ENCODE measurements at regions not wholly inside any gene's neighbourhood (a gene's known extent, or its start where the extent isn't known, plus 50 kb on each side); places are given as distances from the start of the nearest gene placed in this dataset.
A peak's percentile ranks its signal among the peaks of the same experiment; 100 is the strongest.

DNA sequence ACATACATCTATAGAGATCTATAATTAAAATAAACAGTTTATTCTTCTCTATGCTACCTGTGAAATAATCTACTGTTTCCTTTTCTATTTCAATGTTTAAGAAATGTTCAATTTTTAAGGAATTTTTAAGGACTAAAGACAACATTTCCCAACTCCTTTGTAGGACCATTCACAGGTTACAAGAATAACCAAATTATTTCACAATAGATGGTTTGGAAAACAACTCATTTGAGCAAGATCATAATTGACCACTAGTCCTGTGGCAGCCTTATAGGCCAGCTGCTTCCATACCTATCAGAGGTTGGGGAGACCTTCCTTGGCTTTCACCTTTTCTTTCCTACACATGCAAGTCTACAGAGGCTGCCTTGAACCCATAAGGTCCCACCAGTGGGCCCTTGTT, 193.7 kb downstream of the TTC39B start:
- TF ChIP-seq EP300 (IDR thresholded peaks at IDR 0.05) = no peak
- TF ChIP-seq, protein P1, sequence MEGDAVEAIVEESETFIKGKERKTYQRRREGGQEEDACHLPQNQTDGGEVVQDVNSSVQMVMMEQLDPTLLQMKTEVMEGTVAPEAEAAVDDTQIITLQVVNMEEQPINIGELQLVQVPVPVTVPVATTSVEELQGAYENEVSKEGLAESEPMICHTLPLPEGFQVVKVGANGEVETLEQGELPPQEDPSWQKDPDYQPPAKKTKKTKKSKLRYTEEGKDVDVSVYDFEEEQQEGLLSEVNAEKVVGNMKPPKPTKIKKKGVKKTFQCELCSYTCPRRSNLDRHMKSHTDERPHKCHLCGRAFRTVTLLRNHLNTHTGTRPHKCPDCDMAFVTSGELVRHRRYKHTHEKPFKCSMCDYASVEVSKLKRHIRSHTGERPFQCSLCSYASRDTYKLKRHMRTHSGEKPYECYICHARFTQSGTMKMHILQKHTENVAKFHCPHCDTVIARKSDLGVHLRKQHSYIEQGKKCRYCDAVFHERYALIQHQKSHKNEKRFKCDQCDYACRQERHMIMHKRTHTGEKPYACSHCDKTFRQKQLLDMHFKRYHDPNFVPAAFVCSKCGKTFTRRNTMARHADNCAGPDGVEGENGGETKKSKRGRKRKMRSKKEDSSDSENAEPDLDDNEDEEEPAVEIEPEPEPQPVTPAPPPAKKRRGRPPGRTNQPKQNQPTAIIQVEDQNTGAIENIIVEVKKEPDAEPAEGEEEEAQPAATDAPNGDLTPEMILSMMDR (IDR thresholded peaks at IDR 0.05) = no peak
- TF ChIP-seq POLR2AphosphoS5 (IDR thresholded peaks at IDR 0.05) = no peak
- no peak for TF ChIP-seq POLR2A (IDR thresholded peaks at IDR 0.05)
- H3K9me3 ChIP-seq = no peaks in the 10 kb centered on the region
- no peaks in the 10 kb centered on the region for H3K36me3 ChIP-seq
- H3K4me1 ChIP-seq = no peaks in the 10 kb centered on the region
- H3K27me3 ChIP-seq = no peaks in the 10 kb centered on the region
- H3K4me3 ChIP-seq = no peak overlapping the region
- intact Hi-C loops (cut with DNase I) = no loop called here
- DNase-seq = no peak
- no peak overlapping the region for H3K27ac ChIP-seq

GRCh38 chr9:15111071-15111470, 195.9 kb downstream of the TTC39B start:
- H3K9me3 ChIP-seq = peaks cover 0 to 2% (median 0%) of the 10 kb centered on the region in 4 donors
- intact Hi-C loops (cut with DNase I) = no loop called here
- TF ChIP-seq POLR2A (IDR thresholded peaks at IDR 0.05) (no peak), POLR2AphosphoS5 (IDR thresholded peaks at IDR 0.05) (no peak), EP300 (IDR thresholded peaks at IDR 0.05) (no peak)
- TF ChIP-seq, protein P1 (IDR thresholded peaks at IDR 0.05) = no peak
- H3K36me3 ChIP-seq = no peaks in the 10 kb centered on the region
- H3K4me3 ChIP-seq = no peak overlapping the region
- DNase-seq = no peak
- H3K27ac ChIP-seq = no peak overlapping the region
- H3K27me3 ChIP-seq = no peaks in the 10 kb centered on the region
- no peaks in the 10 kb centered on the region for H3K4me1 ChIP-seq

DNA sequence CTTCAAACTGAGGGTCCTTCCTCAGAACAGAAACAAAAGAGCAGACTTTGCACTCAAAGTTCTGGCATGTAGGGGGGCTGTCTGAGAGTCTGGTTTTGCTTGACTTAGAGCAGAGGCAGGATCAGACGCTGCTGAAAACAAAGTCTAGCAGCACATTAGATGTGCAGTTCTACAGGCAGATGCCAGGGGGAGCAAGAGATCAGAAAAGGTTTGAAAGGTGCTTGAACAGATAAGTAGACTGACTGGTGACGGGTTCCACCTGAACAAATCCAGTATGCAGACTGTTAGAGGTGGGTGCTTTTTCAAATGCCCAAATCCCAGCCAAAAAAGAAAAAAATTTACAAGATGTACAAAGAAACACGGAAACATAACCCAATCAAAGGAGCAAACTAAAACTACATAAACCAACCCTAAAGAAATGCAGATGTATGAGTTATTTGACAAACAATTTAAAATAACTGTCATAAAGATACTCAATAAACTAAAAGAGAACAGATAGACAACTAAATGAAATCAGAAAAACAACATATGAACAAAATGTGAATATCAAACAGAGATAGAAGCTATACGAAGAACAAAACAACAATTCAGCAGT, 194.7 kb upstream of the FREM1 start:
- intact Hi-C loops (cut with DNase I) = loop anchor here (2.0 kb wide), 1 partner anchor 30 kb away; no protein-coding TSS in a partner anchor

GRCh38 chr9:15103290-15103689, 193.1 kb upstream of the FREM1 start:
- H3K27me3 ChIP-seq = no peaks in the 10 kb centered on the region
- peaks cover 0 to 2% (median 0%) of the 10 kb centered on the region in 4 donors for H3K9me3 ChIP-seq
- H3K4me1 ChIP-seq = no peaks in the 10 kb centered on the region
- no peak overlapping the region for H3K4me3 ChIP-seq
- DNase-seq = no peak
- TF ChIP-seq, protein P1 (IDR thresholded peaks at IDR 0.05) = no peak
- TF ChIP-seq EP300 (IDR thresholded peaks at IDR 0.05) = no peak
- no peak for TF ChIP-seq POLR2A (IDR thresholded peaks at IDR 0.05)
- no peak for TF ChIP-seq POLR2AphosphoS5 (IDR thresholded peaks at IDR 0.05)
- no peaks in the 10 kb centered on the region for H3K36me3 ChIP-seq
- intact Hi-C loops (cut with DNase I) = no loop called here
- H3K27ac ChIP-seq = no peak overlapping the region
- 59 to 63% methylated on average over 3 of the region's 3 CpGs for WGBS, 2 donors

More for the DNA sequence above, 194.7 kb upstream of the FREM1 start:
- Histone ChIP-seq H3K27me3 (no peaks in the 10 kb centered on the region), H3K9me3 (peaks cover 0 to 2% (median 0%) of the 10 kb centered on the region in 4 donors), H3K4me3 (no peak overlapping the region), H3K36me3 (no peaks in the 10 kb centered on the region), H3K4me1 (no peaks in the 10 kb centered on the region), H3K27ac (no peak overlapping the region)
- no peak for DNase-seq
- no peak for TF ChIP-seq POLR2AphosphoS5 (IDR thresholded peaks at IDR 0.05)
- TF ChIP-seq POLR2A (IDR thresholded peaks at IDR 0.05) = no peak
- TF ChIP-seq EP300 (IDR thresholded peaks at IDR 0.05) = no peak
- TF ChIP-seq, protein P1 (IDR thresholded peaks at IDR 0.05) = peak in 3 of 4 experiments; percentile 41 to 65 (median 56)
- WGBS, 2 donors = 28 to 37% methylated on average over 4 of the region's 4 CpGs

- no peak for DNase-seq
- no peaks in the 10 kb centered on the region for H3K9me3 ChIP-seq
- no peaks in the 10 kb centered on the region for H3K27me3 ChIP-seq
- no peaks in the 10 kb centered on the region for H3K4me1 ChIP-seq
- intact Hi-C loops (cut with DNase I) = no loop called here
- 86% methylated on average over 7 of the region's 7 CpGs for WGBS, 2 donors
- no peak overlapping the region for H3K27ac ChIP-seq
- no peaks in the 10 kb centered on the region for H3K36me3 ChIP-seq
- TF ChIP-seq POLR2AphosphoS5 (IDR thresholded peaks at IDR 0.05) = no peak
- TF ChIP-seq, protein P1 (IDR thresholded peaks at IDR 0.05) = no peak
- TF ChIP-seq POLR2A (IDR thresholded peaks at IDR 0.05) = no peak
- no peak for TF ChIP-seq EP300 (IDR thresholded peaks at IDR 0.05)
- no peak overlapping the region for H3K4me3 ChIP-seq
Measured at GRCh38 chr9:15101095-15101494, 190.9 kb upstream of the FREM1 start.

All from sigmoid colon (tissue), 6 donors.